ENCODE measurements at regions not wholly inside any gene's neighbourhood (a gene's known extent, or its start where the extent isn't known, plus 50 kb on each side); places are given as distances from the start of the nearest gene placed in this dataset.

GRCh38 chr7:18116661-18117060 lies 89.0 kb upstream of the PRPS1L1 start:
- TF ChIP-seq CTCF (IDR thresholded peaks at IDR 0.05) (no peak), POLR2A (IDR thresholded peaks at IDR 0.05) (no peak), EP300 (IDR thresholded peaks at IDR 0.05) (no peak)

Data from tibial nerve (tissue), 4 donors.